ENCODE measurements at regions not wholly inside any gene's neighbourhood (a gene's known extent, or its start where the extent isn't known, plus 50 kb on each side); places are given as distances from the start of the nearest gene placed in this dataset.

- H3K27ac ChIP-seq = no peak overlapping the region
- no peaks in the 10 kb centered on the region for H3K27me3 ChIP-seq (replicated peaks)
- DNase-seq = no peak
- TF ChIP-seq, protein P1, sequence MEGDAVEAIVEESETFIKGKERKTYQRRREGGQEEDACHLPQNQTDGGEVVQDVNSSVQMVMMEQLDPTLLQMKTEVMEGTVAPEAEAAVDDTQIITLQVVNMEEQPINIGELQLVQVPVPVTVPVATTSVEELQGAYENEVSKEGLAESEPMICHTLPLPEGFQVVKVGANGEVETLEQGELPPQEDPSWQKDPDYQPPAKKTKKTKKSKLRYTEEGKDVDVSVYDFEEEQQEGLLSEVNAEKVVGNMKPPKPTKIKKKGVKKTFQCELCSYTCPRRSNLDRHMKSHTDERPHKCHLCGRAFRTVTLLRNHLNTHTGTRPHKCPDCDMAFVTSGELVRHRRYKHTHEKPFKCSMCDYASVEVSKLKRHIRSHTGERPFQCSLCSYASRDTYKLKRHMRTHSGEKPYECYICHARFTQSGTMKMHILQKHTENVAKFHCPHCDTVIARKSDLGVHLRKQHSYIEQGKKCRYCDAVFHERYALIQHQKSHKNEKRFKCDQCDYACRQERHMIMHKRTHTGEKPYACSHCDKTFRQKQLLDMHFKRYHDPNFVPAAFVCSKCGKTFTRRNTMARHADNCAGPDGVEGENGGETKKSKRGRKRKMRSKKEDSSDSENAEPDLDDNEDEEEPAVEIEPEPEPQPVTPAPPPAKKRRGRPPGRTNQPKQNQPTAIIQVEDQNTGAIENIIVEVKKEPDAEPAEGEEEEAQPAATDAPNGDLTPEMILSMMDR (IDR thresholded peaks at IDR 0.05; ENCODE audit: low read depth, low read length, missing control alignments) = no peak
- in situ Hi-C loops (cut with HindIII; ENCODE audit: low pct_ligation_motif_present, low sequenced_read_pairs) = no loop called here
- no peaks in the 10 kb centered on the region for H3K36me3 ChIP-seq (replicated peaks)
- no peak overlapping the region for H3K4me3 ChIP-seq (ENCODE audit: low read depth, low read length)
Observed at GRCh38 chr2:180187611-180188010, 180.5 kb upstream of the CWC22 start.

- TF ChIP-seq, protein P1 (IDR thresholded peaks at IDR 0.05; ENCODE audit: low read depth, low read length, missing control alignments) = no peak
- in situ Hi-C loops (cut with HindIII; ENCODE audit: low pct_ligation_motif_present, low sequenced_read_pairs) = no loop called here
- DNase-seq = peak; percentile 3
- Histone ChIP-seq H3K4me3 (ENCODE audit: low read depth, low read length) (no peak overlapping the region), H3K27me3 (replicated peaks) (no peaks in the 10 kb centered on the region), H3K36me3 (replicated peaks) (no peaks in the 10 kb centered on the region), H3K27ac (no peak overlapping the region)
Observed at GRCh38 chr2:180184506-180184905, 177.4 kb upstream of the CWC22 start.

- DNase-seq = no peak
- TF ChIP-seq, protein P1 (IDR thresholded peaks at IDR 0.05; ENCODE audit: low read depth, low read length, missing control alignments) = no peak
- in situ Hi-C loops (cut with HindIII; ENCODE audit: low pct_ligation_motif_present, low sequenced_read_pairs) = no loop called here
- Histone ChIP-seq H3K4me3 (ENCODE audit: low read depth, low read length) (no peak overlapping the region), H3K27me3 (replicated peaks) (no peaks in the 10 kb centered on the region), H3K27ac (no peak overlapping the region), H3K36me3 (replicated peaks) (no peaks in the 10 kb centered on the region)
Observed at GRCh38 chr2:180180511-180180910, 173.4 kb upstream of the CWC22 start.

DNA sequence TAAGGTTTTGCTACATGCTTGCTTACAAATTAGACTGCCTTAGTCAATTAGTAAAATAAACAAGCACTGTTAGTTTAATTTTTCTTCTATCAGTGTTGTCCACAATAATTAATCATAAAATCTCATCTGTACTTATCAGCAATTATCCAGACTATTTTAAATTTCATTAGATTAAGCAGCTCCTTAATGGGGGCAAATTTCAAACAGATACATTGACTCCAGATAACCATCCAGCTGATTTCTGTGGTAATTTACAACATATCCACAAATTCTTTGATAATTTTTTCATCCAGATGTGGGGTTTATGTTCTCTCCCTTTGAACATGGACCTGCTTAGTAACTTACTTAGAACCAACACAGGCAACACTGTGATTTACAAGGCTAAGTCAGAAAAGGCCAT is 170.4 kb upstream of the CWC22 start:
- no peak overlapping the region for H3K27ac ChIP-seq
- H3K4me3 ChIP-seq (ENCODE audit: low read depth, low read length) = no peak overlapping the region
- DNase-seq = no peak
- no peaks in the 10 kb centered on the region for H3K27me3 ChIP-seq (replicated peaks)
- TF ChIP-seq, protein P1 (IDR thresholded peaks at IDR 0.05; ENCODE audit: low read depth, low read length, missing control alignments) = no peak
- in situ Hi-C loops (cut with HindIII; ENCODE audit: low pct_ligation_motif_present, low sequenced_read_pairs) = no loop called here
- H3K36me3 ChIP-seq (replicated peaks) = no peaks in the 10 kb centered on the region

DNA sequence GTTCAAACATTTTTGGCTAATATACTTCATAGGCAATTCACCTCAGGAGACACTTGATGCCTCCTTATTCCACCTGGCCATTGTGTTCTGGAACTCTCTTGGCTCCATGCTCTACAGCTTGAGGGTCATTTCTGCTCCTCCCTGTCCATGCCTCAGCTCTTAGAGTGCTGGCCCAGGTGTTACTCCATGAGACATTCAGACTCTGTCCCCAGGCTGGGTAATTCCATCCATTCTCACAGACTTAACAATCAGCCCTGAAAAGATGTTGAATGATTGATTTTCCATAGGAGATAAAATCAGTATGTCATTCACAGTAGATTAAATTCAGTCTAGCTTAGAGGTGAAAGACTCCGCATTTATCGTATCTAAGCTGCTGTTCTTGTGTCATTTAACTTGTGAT is 168.6 kb upstream of the CWC22 start:
- no peak overlapping the region for H3K27ac ChIP-seq
- no peaks in the 10 kb centered on the region for H3K27me3 ChIP-seq (replicated peaks)
- no peak overlapping the region for H3K4me3 ChIP-seq (ENCODE audit: low read depth, low read length)
- TF ChIP-seq, protein P1 (IDR thresholded peaks at IDR 0.05; ENCODE audit: low read depth, low read length, missing control alignments) = no peak
- DNase-seq = no peak
- in situ Hi-C loops (cut with HindIII; ENCODE audit: low pct_ligation_motif_present, low sequenced_read_pairs) = no loop called here
- H3K36me3 ChIP-seq (replicated peaks) = no peaks in the 10 kb centered on the region

- Histone ChIP-seq H3K4me3 (ENCODE audit: low read depth, low read length) (no peak overlapping the region), H3K27me3 (replicated peaks) (no peaks in the 10 kb centered on the region), H3K36me3 (replicated peaks) (no peaks in the 10 kb centered on the region), H3K27ac (no peak overlapping the region)
- TF ChIP-seq, protein P1 (IDR thresholded peaks at IDR 0.05; ENCODE audit: low read depth, low read length, missing control alignments) = no peak
- in situ Hi-C loops (cut with HindIII; ENCODE audit: low pct_ligation_motif_present, low sequenced_read_pairs) = no loop called here
- DNase-seq = no peak
Observed at GRCh38 chr2:180174580-180174979, 167.5 kb upstream of the CWC22 start.

Measured in brain microvascular endothelial cell (primary cell).